ENCODE measurements at regions not wholly inside any gene's neighbourhood (a gene's known extent, or its start where the extent isn't known, plus 50 kb on each side); places are given as distances from the start of the nearest gene placed in this dataset.
A peak's percentile ranks its signal among the peaks of the same experiment; 100 is the strongest.

GRCh38 chr13:84661718-84662117 is 779.4 kb upstream of the SLITRK1 start:
- TF ChIP-seq CEBPB (IDR thresholded peaks at IDR 0.05; ENCODE audit: low read depth), result no peak
- no peak for TF ChIP-seq MAX (IDR thresholded peaks at IDR 0.05)
- TF ChIP-seq REST (IDR thresholded peaks at IDR 0.05; ENCODE audit: low read depth), result no peak
- TF ChIP-seq POLR2AphosphoS5 (IDR thresholded peaks at IDR 0.05; ENCODE audit: low read depth, low read length), result no peak
- no peak for TF ChIP-seq SRF (IDR thresholded peaks at IDR 0.05; ENCODE audit: low read depth)
- no peak for TF ChIP-seq FOSL1 (IDR thresholded peaks at IDR 0.05; ENCODE audit: low read depth)
- no peak for TF ChIP-seq EZH2 (IDR thresholded peaks at IDR 0.05)
- TF ChIP-seq EGR1 (IDR thresholded peaks at IDR 0.05; ENCODE audit: low read depth), result no peak
- no peak for TF ChIP-seq ZNF274 (IDR thresholded peaks at IDR 0.05; ENCODE audit: low read depth, low read length)
- TF ChIP-seq CTCF (IDR thresholded peaks at IDR 0.05 in 2 of 3, conservative IDR thresholded peaks at IDR 0.05 in 1 of 3; ENCODE audit: borderline replicate concordance in 1 of 3, insufficient read depth in 1 of 3, low read depth in 2 of 3, low read length in 2 of 3), result no peak
- TF ChIP-seq JUND (IDR thresholded peaks at IDR 0.05), result no peak
- no peak for TF ChIP-seq ZFX (IDR thresholded peaks at IDR 0.05)
- TF ChIP-seq ATF3 (IDR thresholded peaks at IDR 0.05), result no peak
- no peak for TF ChIP-seq EZH2phosphoT487 (IDR thresholded peaks at IDR 0.05; ENCODE audit: borderline replicate concordance)
- TF ChIP-seq POLR2A (IDR thresholded peaks at IDR 0.05; ENCODE audit: borderline replicate concordance, extremely low read depth, insufficient read depth, insufficient read length), result no peak
- no peak for TF ChIP-seq ZBTB33 (IDR thresholded peaks at IDR 0.05; ENCODE audit: extremely low read depth, insufficient replicate concordance, low read length)
- Histone ChIP-seq H3K9me2 (ENCODE audit: insufficient read depth) (no peaks in the 10 kb centered on the region), H3K9me3 (ENCODE audit: control insufficient read depth in 1 of 2, insufficient read depth in 1 of 2, low read depth in 1 of 2, low read length in 2 of 2) (no peaks in the 10 kb centered on the region), H3K4me2 (ENCODE audit: low read length) (no peak overlapping the region), H3K27ac (ENCODE audit: low read depth, low read length) (no peak overlapping the region), H2AFZ (ENCODE audit: low read depth, low read length, poor library complexity, severe bottlenecking) (peak overlapping the region; percentile 20), H4K20me1 (ENCODE audit: insufficient read depth) (no peaks in the 10 kb centered on the region), H3K79me2 (ENCODE audit: insufficient read depth, low read length) (no peaks in the 10 kb centered on the region), H3K36me3 (ENCODE audit: control insufficient read depth in 1 of 2, insufficient read depth in 2 of 2, low read length in 2 of 2) (no peaks in the 10 kb centered on the region), H3K27me3 (ENCODE audit: insufficient read depth, low read length) (no peaks in the 10 kb centered on the region), H3K4me1 (ENCODE audit: control insufficient read depth in 1 of 2, insufficient read depth in 2 of 2, low read length in 2 of 2) (no peaks in the 10 kb centered on the region), H3K4me3 (replicated peaks in 1 of 2; ENCODE audit: low read depth in 1 of 2, low read length in 2 of 2) (no peak overlapping the region), H3K9ac (ENCODE audit: low read length) (no peak overlapping the region)
- POLR2A ChIA-PET, result no interaction called here
- BruUV-seq (replicated peaks), result no TSS peak
- DNase-seq (ENCODE audit: low read depth, low spot score) (no peak), ATAC-seq (no peak)
- intact Hi-C loops (cut with micrococcal nuclease), result no loop called here
- RAD21 ChIA-PET (ENCODE audit: low non-redundant PET in 1 of 2, low total read pairs in 2 of 2, uncharacterized antibody in 2 of 2, unreplicated experiment in 2 of 2), result no interaction called here
- CTCF ChIA-PET, result no interaction called here

Data from HCT116 (cell line).